ENCODE measurements at regions not wholly inside any gene's neighbourhood (a gene's known extent, or its start where the extent isn't known, plus 50 kb on each side); places are given as distances from the start of the nearest gene placed in this dataset.

- TF ChIP-seq CTCF (IDR thresholded peaks at IDR 0.05; ENCODE audit: low read depth, low read length) (no peak), POLR2A (IDR thresholded peaks at IDR 0.05; ENCODE audit: extremely low read depth, insufficient read length) (no peak), MYC (IDR thresholded peaks at IDR 0.05; ENCODE audit: low read depth, low read length) (no peak)
- TF ChIP-seq, protein P1, sequence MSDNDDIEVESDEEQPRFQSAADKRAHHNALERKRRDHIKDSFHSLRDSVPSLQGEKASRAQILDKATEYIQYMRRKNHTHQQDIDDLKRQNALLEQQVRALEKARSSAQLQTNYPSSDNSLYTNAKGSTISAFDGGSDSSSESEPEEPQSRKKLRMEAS (IDR thresholded peaks at IDR 0.05; ENCODE audit: low read depth, low read length): no peak
- H3K4me3 ChIP-seq (ENCODE audit: low read depth, low read length): no peak overlapping the region
- DNase-seq (ENCODE audit: low read depth): no peak
These were observed 371.6 kb upstream of the RUNX1 start for GRCh38 chr21:35420656-35421055.

DNA sequence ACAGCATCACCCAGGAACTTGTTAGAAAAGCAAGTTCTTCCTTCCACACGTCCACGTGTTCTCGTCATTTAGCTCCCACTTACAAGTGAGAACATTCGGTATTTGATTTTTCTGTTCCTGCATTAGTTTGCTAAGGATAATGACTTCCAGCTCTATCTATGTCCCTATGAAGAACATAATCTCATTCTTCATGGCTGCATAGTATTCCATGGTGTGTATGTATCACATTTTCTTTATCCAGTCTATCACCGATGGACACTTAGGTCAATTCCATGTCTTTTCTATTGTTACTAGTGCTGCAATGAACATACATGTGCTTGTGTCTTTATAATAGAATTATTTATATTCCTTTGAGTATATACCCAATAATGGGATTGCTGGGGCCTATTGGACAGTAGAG, 368.7 kb upstream of the RUNX1 start:
- TF ChIP-seq POLR2A (IDR thresholded peaks at IDR 0.05; ENCODE audit: extremely low read depth, insufficient read length) (no peak), CTCF (IDR thresholded peaks at IDR 0.05; ENCODE audit: low read depth, low read length) (no peak), MYC (IDR thresholded peaks at IDR 0.05; ENCODE audit: low read depth, low read length) (no peak)
- TF ChIP-seq, protein P1 (IDR thresholded peaks at IDR 0.05; ENCODE audit: low read depth, low read length): no peak
- H3K4me3 ChIP-seq (ENCODE audit: low read depth, low read length): no peak overlapping the region

GRCh38 chr21:35416866-35417489, 367.9 kb upstream of the RUNX1 start:
- no peak for DNase-seq (ENCODE audit: low read depth)
- no peak overlapping the region for H3K4me3 ChIP-seq (ENCODE audit: low read depth, low read length)
- no peak for TF ChIP-seq CTCF (IDR thresholded peaks at IDR 0.05; ENCODE audit: low read depth, low read length)
- TF ChIP-seq, protein P1 (IDR thresholded peaks at IDR 0.05; ENCODE audit: low read depth, low read length): no peak
- no peak for TF ChIP-seq MYC (IDR thresholded peaks at IDR 0.05; ENCODE audit: low read depth, low read length)
- TF ChIP-seq POLR2A (IDR thresholded peaks at IDR 0.05; ENCODE audit: extremely low read depth, insufficient read length): no peak

More for the DNA sequence above, 368.7 kb upstream of the RUNX1 start:
- DNase-seq (ENCODE audit: low read depth): no peak

DNA sequence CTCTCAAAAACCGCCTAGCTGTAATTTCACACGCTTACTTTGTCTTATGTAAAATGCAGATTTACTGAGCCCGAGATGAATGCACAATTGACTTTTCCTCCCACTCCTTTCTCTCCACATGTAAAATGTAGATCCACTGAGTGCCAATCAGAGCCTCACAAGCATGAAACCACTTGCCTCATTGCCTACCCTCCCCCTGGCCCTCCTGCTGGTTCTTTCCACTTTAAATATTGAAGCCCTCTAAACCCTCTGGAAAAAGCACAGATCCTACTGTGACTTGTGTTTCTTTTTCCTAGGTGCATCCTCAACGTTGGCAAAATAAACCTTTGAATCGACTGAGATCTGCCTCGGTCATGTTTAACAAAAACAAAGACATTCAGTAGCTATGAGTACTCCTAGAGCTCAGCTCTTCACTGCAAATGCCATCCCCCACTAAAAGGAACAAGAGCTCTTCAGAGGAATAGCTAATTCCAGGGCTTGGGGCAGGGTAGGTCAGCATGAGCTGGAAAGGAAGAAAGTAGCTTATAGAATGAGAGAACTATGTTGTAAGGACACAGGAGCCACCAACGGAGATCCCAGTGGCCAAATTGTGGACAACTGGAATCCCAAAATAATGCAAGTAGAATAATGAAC, 365.5 kb upstream of the RUNX1 start:
- H3K4me3 ChIP-seq (ENCODE audit: low read depth, low read length): no peak overlapping the region
- TF ChIP-seq MYC (IDR thresholded peaks at IDR 0.05; ENCODE audit: low read depth, low read length): no peak
- TF ChIP-seq CTCF (IDR thresholded peaks at IDR 0.05; ENCODE audit: low read depth, low read length): no peak
- TF ChIP-seq, protein P1 (IDR thresholded peaks at IDR 0.05; ENCODE audit: low read depth, low read length): no peak
- no peak for TF ChIP-seq POLR2A (IDR thresholded peaks at IDR 0.05; ENCODE audit: extremely low read depth, insufficient read length)
- no peak for DNase-seq (ENCODE audit: low read depth)

DNA sequence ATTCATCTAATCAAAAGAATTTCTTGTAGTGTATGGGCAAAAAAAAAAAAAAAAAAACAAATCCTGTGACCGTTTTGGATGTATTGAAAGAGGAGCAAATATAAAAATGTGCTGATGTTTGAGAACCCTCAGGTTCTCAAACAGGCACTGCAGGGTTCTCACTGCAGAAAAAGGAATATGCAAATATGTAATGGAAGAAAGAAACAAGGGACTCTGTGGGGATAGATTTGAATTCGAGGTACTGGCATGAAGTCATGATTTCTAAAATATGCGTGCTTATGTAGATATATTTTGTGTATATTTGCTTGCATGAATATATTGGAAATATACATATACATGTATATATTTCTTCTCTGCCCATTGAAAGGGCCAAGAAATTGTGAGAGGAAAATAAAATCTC, 365.0 kb upstream of the RUNX1 start:
- DNase-seq (ENCODE audit: low read depth): no peak
- no peak overlapping the region for H3K4me3 ChIP-seq (ENCODE audit: low read depth, low read length)
- TF ChIP-seq, protein P1 (IDR thresholded peaks at IDR 0.05; ENCODE audit: low read depth, low read length): no peak
- TF ChIP-seq MYC (IDR thresholded peaks at IDR 0.05; ENCODE audit: low read depth, low read length) (no peak), CTCF (IDR thresholded peaks at IDR 0.05; ENCODE audit: low read depth, low read length) (no peak), POLR2A (IDR thresholded peaks at IDR 0.05; ENCODE audit: extremely low read depth, insufficient read length) (no peak)
